SK-N-MC (cell line): ENCODE measurements at regions not wholly inside any gene's neighbourhood (a gene's known extent, or its start where the extent isn't known, plus 50 kb on each side); places are given as distances from the start of the nearest gene placed in this dataset.
"Not testable (repeated sequence)": the region's sequence is repeated elsewhere in the genome, so short reads cannot be mapped to it uniquely, and the experiment has no call there.

Source experiments
- DNase-seq: peaks from one replicate; pipeline ENCODE4 v3.0.0-alpha.2; 2011; ENCODE audit warnings: low read depth, low spot score
- H3K27ac ChIP-seq: fragments of 200-600 bp; sonication (generic); 2 replicates; pipeline ENCODE4 v1.5.1; 2016; ENCODE audit warnings: mixed run types
- H3K36me3 ChIP-seq: fragments of 200-600 bp; sonication (generic); 2 replicates; pipeline ENCODE4 v1.6.1; 2017; ENCODE audit warnings: antibody characterized with exemption, low read length, mixed read lengths; ENCODE audit not compliant: insufficient read depth
- H3K4me3 ChIP-seq: fragments of 200-600 bp; sonication (generic); 2 replicates; pipeline ENCODE4 v1.5.1; 2016
- H3K9ac ChIP-seq: fragments of 200-600 bp; sonication (generic); 2 replicates; pipeline ENCODE4 v1.8.0; 2017; ENCODE audit warnings: mixed run types, mixed read lengths; ENCODE audit not compliant: insufficient read length
- H3K9me3 ChIP-seq: fragments of 200-600 bp; sonication (generic); 2 replicates; pipeline ENCODE4 v1.6.1; 2017; ENCODE audit warnings: low read depth, mild to moderate bottlenecking, antibody characterized with exemption, low read length, moderate library complexity, mixed read lengths
- EZH2 ChIP-seq: fragments of 200-600 bp; sonication (generic); IDR thresholded peaks from one replicate; pipeline ENCODE4 v1.6.1; 2017; ENCODE audit warnings: antibody characterized with exemption
- FOXP2 ChIP-seq: optimal IDR thresholded peaks from 2 replicates; pipeline ENCODE3; 2011; ENCODE audit warnings: mild to moderate bottlenecking, moderate library complexity; ENCODE audit not compliant: insufficient read depth; ENCODE audit errors: extremely low read length, control extremely low read depth
- POLR2AphosphoS5 ChIP-seq: IDR thresholded peaks from 2 replicates; pipeline ENCODE4 v1.6.1; 2012; ENCODE audit warnings: mild to moderate bottlenecking, low read depth, low read length, borderline replicate concordance

DNA sequence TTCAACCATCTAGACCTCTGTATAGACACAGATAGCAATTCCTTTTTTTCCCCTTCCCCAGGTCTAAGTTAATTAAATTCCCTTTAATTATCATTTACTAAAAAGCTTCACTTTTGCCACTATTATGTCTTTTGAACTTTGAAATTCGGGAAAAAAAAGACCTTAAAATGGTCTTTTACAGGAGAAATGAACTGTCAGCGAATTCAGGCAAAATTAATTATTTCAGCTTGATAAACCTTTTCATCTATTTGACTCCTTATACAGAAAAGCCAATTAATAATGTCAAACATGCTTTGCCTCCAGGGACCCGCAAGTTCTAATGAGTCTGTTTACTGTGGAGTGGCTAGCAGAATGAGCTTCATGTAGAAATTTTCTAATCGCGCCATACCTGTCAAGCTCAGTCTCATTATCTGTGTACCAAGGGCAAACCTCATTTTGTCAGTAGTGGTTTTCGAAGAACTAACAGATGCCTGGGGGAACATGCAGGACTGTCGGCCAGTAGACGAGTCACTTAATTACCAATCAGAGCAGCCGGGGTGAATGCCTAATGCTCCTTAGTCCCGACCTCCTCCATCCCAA is 287.7 kb downstream of the INSIG2 start:
- Histone ChIP-seq H3K27ac (no peak overlapping the region), H3K9me3 (no peaks in the 10 kb centered on the region), H3K36me3 (no peaks in the 10 kb centered on the region), H3K9ac (no peak overlapping the region), H3K4me3 (no peak overlapping the region)
- no peak for DNase-seq
- TF ChIP-seq FOXP2 (no peak), POLR2AphosphoS5 (no peak), EZH2 (no peak)

GRCh38 chr2:118374974-118375755 is 286.9 kb downstream of the INSIG2 start:
- Histone ChIP-seq H3K36me3 (no peaks in the 10 kb centered on the region), H3K9me3 (no peaks in the 10 kb centered on the region), H3K4me3 (no peak overlapping the region), H3K27ac (no peak overlapping the region), H3K9ac (no peak overlapping the region)
- DNase-seq, result no peak
- no peak for TF ChIP-seq FOXP2
- no peak for TF ChIP-seq POLR2AphosphoS5
- TF ChIP-seq EZH2, result no peak

GRCh38 chr2:118372886-118373830 is 284.9 kb downstream of the INSIG2 start:
- no peaks in the 10 kb centered on the region for H3K36me3 ChIP-seq
- H3K4me3 ChIP-seq, result no peak overlapping the region
- H3K27ac ChIP-seq, result no peak overlapping the region
- H3K9ac ChIP-seq, result no peak overlapping the region
- no peak for DNase-seq
- no peak for TF ChIP-seq FOXP2
- no peak for TF ChIP-seq POLR2AphosphoS5
- no peak for TF ChIP-seq EZH2
- no peaks in the 10 kb centered on the region for H3K9me3 ChIP-seq

DNA sequence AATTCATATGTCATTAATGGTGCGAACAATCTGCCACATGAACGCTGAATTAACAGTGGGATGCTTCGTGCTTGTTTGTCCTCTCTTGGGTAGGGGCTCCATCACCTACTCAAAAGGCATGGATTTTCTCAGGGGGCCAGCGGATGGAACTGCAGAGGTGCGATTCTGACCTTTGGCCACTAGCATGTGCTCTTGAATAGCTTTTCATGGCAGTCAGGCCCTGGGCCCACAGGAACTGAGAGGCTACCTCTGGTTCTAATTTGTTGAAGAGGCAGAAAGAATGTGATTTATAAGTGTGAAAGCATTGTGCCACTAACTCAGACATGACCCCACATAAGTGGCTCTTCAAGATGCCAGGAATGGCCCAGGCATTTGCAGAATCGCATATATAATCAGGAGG is 283.2 kb downstream of the INSIG2 start:
- Histone ChIP-seq H3K4me3 (no peak overlapping the region), H3K9ac (no peak overlapping the region), H3K27ac (no peak overlapping the region), H3K36me3 (no peaks in the 10 kb centered on the region), H3K9me3 (no peaks in the 10 kb centered on the region)
- TF ChIP-seq POLR2AphosphoS5 (no peak), EZH2 (no peak), FOXP2 (no peak)
- no peak for DNase-seq

- not testable (repeated sequence) for H3K9ac ChIP-seq, DNase-seq, H3K9me3 ChIP-seq, H3K36me3 ChIP-seq, H3K4me3 ChIP-seq, H3K27ac ChIP-seq
These were observed 281.2 kb downstream of the INSIG2 start for GRCh38 chr2:118369521-118369920.

- Histone ChIP-seq H3K9ac (no peak overlapping the region), H3K4me3 (no peak overlapping the region), H3K36me3 (no peaks in the 10 kb centered on the region), H3K9me3 (no peaks in the 10 kb centered on the region), H3K27ac (no peak overlapping the region)
- TF ChIP-seq EZH2 (no peak), FOXP2 (no peak), POLR2AphosphoS5 (no peak)
- no peak for DNase-seq
These were observed 275.3 kb downstream of the INSIG2 start for GRCh38 chr2:118363604-118364003.

DNA sequence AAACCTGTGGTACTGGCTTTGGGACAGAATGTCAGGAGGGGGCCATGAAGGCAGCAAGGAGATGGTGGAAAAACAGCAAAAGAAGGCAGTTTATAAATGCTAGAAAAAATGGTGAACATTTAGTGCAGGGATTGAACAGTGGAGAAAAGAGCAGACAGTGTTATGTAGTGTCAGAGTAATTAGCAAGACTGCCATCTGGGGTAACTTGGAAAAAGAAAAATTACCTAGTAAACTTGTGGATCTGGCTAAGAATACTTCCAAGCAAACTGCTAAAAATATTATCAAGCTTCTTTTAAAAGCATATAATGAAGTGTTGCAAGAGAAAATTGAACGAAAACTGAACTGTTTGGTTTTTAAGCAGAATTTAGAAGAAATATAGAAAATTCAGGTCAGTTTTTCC is 267.8 kb downstream of the INSIG2 start:
- no peaks in the 10 kb centered on the region for H3K36me3 ChIP-seq
- H3K27ac ChIP-seq, result no peak overlapping the region
- TF ChIP-seq POLR2AphosphoS5 (no peak), FOXP2 (no peak), EZH2 (no peak)
- no peak for DNase-seq
- no peak overlapping the region for H3K4me3 ChIP-seq
- H3K9me3 ChIP-seq, result no peaks in the 10 kb centered on the region
- H3K9ac ChIP-seq, result no peak overlapping the region

GRCh38 chr2:118351796-118352195 is 263.5 kb downstream of the INSIG2 start:
- Histone ChIP-seq H3K9me3 (no peaks in the 10 kb centered on the region), H3K4me3 (no peak overlapping the region), H3K27ac (no peak overlapping the region), H3K9ac (no peak overlapping the region), H3K36me3 (no peaks in the 10 kb centered on the region)
- no peak for DNase-seq
- no peak for TF ChIP-seq POLR2AphosphoS5
- TF ChIP-seq EZH2, result no peak
